Uterus (tissue), 3 donors: ENCODE measurements at regions not wholly inside any gene's neighbourhood (a gene's known extent, or its start where the extent isn't known, plus 50 kb on each side); places are given as distances from the start of the nearest gene placed in this dataset.

Source experiments
- DNase-seq, 2 donors: peaks; one replicate each; pipeline ENCODE4 v3.0.0-alpha.2; 2019 to 2020
- H3K27ac ChIP-seq, 2 donors: fragments of 200-600 bp; sonication (generic); 1 replicate in 1 of 2; 2 replicates in 1 of 2; pipeline ENCODE4 v1.5.1; 2016 to 2018
- H3K27me3 ChIP-seq, 2 donors: fragments of 200-600 bp; sonication (generic); one replicate each; pipeline ENCODE4 v1.5.1; 2018 to 2019; ENCODE audit warnings: control low read depth in 1 of 2
- H3K36me3 ChIP-seq, 2 donors: fragments of 200-600 bp; sonication (generic); one replicate each; pipeline ENCODE4 v1.5.1; 2019; ENCODE audit warnings: control low read depth in 1 of 2
- H3K4me1 ChIP-seq, 2 donors: fragments of 200-600 bp; sonication (generic); one replicate each; pipeline ENCODE4 v1.5.1; 2018 to 2019; ENCODE audit warnings: control low read depth in 1 of 2
- H3K4me3 ChIP-seq, 2 donors: fragments of 200-600 bp; sonication (generic); 1 replicate in 1 of 2; 2 replicates in 1 of 2; pipeline ENCODE4 v1.5.1; 2018 to 2019; ENCODE audit warnings: mild to moderate bottlenecking in 1 of 2
- H3K9me3 ChIP-seq, 2 donors: fragments of 200-600 bp; sonication (generic); one replicate each; pipeline ENCODE4 v1.5.1; 2019; ENCODE audit warnings: control low read depth in 1 of 2
- CTCF ChIP-seq, 4 experiments: fragments of 200-600 bp in 2 of 4; fragments of 450-650 bp in 2 of 4; sonication (generic) in 2 of 4; IDR thresholded peaks; one replicate each; pipeline ENCODE4 v1.5.1; 2016 to 2019; ENCODE audit warnings: antibody characterized with exemption in 4 of 4, mild to moderate bottlenecking in 2 of 4, moderate library complexity in 1 of 4
- POLR2A ChIP-seq, 2 donors: fragments of 450-650 bp; IDR thresholded peaks; one replicate each; pipeline ENCODE4 v1.6.1; 2016; ENCODE audit warnings: antibody characterized with exemption in 2 of 2, mild to moderate bottlenecking in 1 of 2, moderate library complexity in 1 of 2
- intact Hi-C: fragments of 100-400 bp; cut with DNase I; formaldehyde crosslinking; loops from one replicate; pipeline ENCODE4 v1.15.1; 2023; ENCODE audit warnings: low total_unique reads
- donor health status: DM: yes; HTN: yes; CAD: no.

GRCh38 chr2:216802516-216803215 is 57.2 kb downstream of the TNP1 start:
- Histone ChIP-seq H3K9me3 (no peaks in the 10 kb centered on the region), H3K36me3 (no peaks in the 10 kb centered on the region), H3K4me1 (peaks cover 0 to 7% of the 10 kb centered on the region in 2 donors), H3K27me3 (no peaks in the 10 kb centered on the region), H3K27ac (peak overlapping the region in 1 of 2 donors; percentile 2), H3K4me3 (no peak overlapping the region)
- DNase-seq: no peak
- TF ChIP-seq POLR2A (IDR thresholded peaks at IDR 0.05) (no peak), CTCF (IDR thresholded peaks at IDR 0.05) (no peak)
- intact Hi-C loops: no loop called here

- intact Hi-C loops: no loop called here
- Histone ChIP-seq H3K27me3 (no peaks in the 10 kb centered on the region), H3K36me3 (no peaks in the 10 kb centered on the region), H3K27ac (peak overlapping the region; percentile 79), H3K4me1 (peaks cover 0 to 7% of the 10 kb centered on the region in 2 donors), H3K4me3 (no peak overlapping the region), H3K9me3 (no peaks in the 10 kb centered on the region)
- TF ChIP-seq CTCF (IDR thresholded peaks at IDR 0.05): no peak
- no peak for TF ChIP-seq POLR2A (IDR thresholded peaks at IDR 0.05)
- no peak for DNase-seq
Measured at GRCh38 chr2:216800836-216801235, 59.0 kb downstream of the TNP1 start.

GRCh38 chr2:216799873-216800431 is 59.9 kb downstream of the TNP1 start:
- H3K36me3 ChIP-seq: no peaks in the 10 kb centered on the region
- TF ChIP-seq CTCF (IDR thresholded peaks at IDR 0.05) (no peak), POLR2A (IDR thresholded peaks at IDR 0.05) (no peak)
- peak overlapping the region; percentile 79 for H3K27ac ChIP-seq
- peaks cover 0 to 7% of the 10 kb centered on the region in 2 donors for H3K4me1 ChIP-seq
- H3K9me3 ChIP-seq: no peaks in the 10 kb centered on the region
- intact Hi-C loops: no loop called here
- no peak overlapping the region for H3K4me3 ChIP-seq
- no peaks in the 10 kb centered on the region for H3K27me3 ChIP-seq
- DNase-seq: peak; percentile 71 to 84

- TF ChIP-seq POLR2A (IDR thresholded peaks at IDR 0.05): no peak
- TF ChIP-seq CTCF (IDR thresholded peaks at IDR 0.05): no peak
- intact Hi-C loops: no loop called here
- Histone ChIP-seq H3K9me3 (no peaks in the 10 kb centered on the region), H3K27me3 (no peaks in the 10 kb centered on the region), H3K36me3 (no peaks in the 10 kb centered on the region), H3K4me1 (peaks cover 0 to 11% of the 10 kb centered on the region in 2 donors), H3K4me3 (no peak overlapping the region), H3K27ac (peak overlapping the region; percentile 31 to 34)
- no peak for DNase-seq
Measured at GRCh38 chr2:216796115-216796840, 63.6 kb downstream of the TNP1 start.

GRCh38 chr2:216793386-216793785 is 66.5 kb downstream of the TNP1 start:
- Histone ChIP-seq H3K4me3 (no peak overlapping the region), H3K9me3 (no peaks in the 10 kb centered on the region), H3K27me3 (no peaks in the 10 kb centered on the region), H3K4me1 (peaks cover 0 to 11% of the 10 kb centered on the region in 2 donors), H3K27ac (peak overlapping the region; percentile 2 to 74), H3K36me3 (no peaks in the 10 kb centered on the region)
- TF ChIP-seq POLR2A (IDR thresholded peaks at IDR 0.05): no peak
- no peak for TF ChIP-seq CTCF (IDR thresholded peaks at IDR 0.05)
- intact Hi-C loops: no loop called here
- DNase-seq: no peak
